IMR-90 (cell line): ENCODE measurements at regions not wholly inside any gene's neighbourhood (a gene's known extent, or its start where the extent isn't known, plus 50 kb on each side); places are given as distances from the start of the nearest gene placed in this dataset.
A peak's percentile ranks its signal among the peaks of the same experiment; 100 is the strongest.

Source experiments
- ATAC-seq: fragments of 200-7000 bp; cut with Tn5 transposase; 2 replicates; pipeline ENCODE4 v1.9.1; 2020; ENCODE audit warnings: low read depth, mild to moderate bottlenecking, moderate library complexity
- BruUV-seq: library from RNA; stranded (reverse); fragments of 400-500 nt; replicated peaks from 2 replicates; lab custom pipeline; 2021; lab: Mats Ljungman, UMichigan
- CTCF ChIA-PET: fragments of 300-600 bp; formaldehyde crosslinking; extraction: SDS; loops from one replicate; lab custom pipeline; 2021; ENCODE audit warnings: antibody characterized with exemption; lab: Yijun Ruan, JAX
- POLR2A ChIA-PET: fragments of 300-600 bp; sonication (Branson Sonifier 250); formaldehyde crosslinking; loops from one replicate; lab custom pipeline; 2022; ENCODE audit warnings: antibody characterized with exemption; ENCODE audit not compliant: unreplicated experiment; lab: Charles Lee
- DNase-seq: peaks from one replicate; pipeline ENCODE4 v3.0.0; 2013
- H2AFZ ChIP-seq: replicated peaks from 2 replicates; pipeline ENCODE3; 2013; ENCODE audit warnings: low read length, mild to moderate bottlenecking; ENCODE audit not compliant: poor library complexity
- H2AK5ac ChIP-seq: 2 replicates; pipeline ENCODE4 v1.6.1; 2013; ENCODE audit warnings: low read depth, low read length, inconsistent platforms
- H2AK9ac ChIP-seq: replicated peaks from 2 replicates; pipeline ENCODE3; 2013; ENCODE audit warnings: mild to moderate bottlenecking, low read depth, low read length, moderate library complexity; ENCODE audit not compliant: poor library complexity
- H2BK120ac ChIP-seq: 2 replicates; pipeline ENCODE4 v1.6.1; 2013; ENCODE audit warnings: low read depth, low read length, inconsistent platforms
- H2BK15ac ChIP-seq: 3 replicates; pipeline ENCODE4 v1.6.1; 2013; ENCODE audit warnings: low read depth, low read length, inconsistent platforms
- H2BK20ac ChIP-seq: 2 replicates; pipeline ENCODE4 v1.6.1; 2013; ENCODE audit warnings: low read depth, mild to moderate bottlenecking, inconsistent platforms, low read length, moderate library complexity
- H2BK5ac ChIP-seq: 2 replicates; pipeline ENCODE4 v1.6.1; 2013; ENCODE audit warnings: mild to moderate bottlenecking, low read depth, low read length, inconsistent platforms; ENCODE audit not compliant: poor library complexity, severe bottlenecking
- H3K14ac ChIP-seq: replicated peaks from 2 replicates; pipeline ENCODE4 v1.6.1; 2013; ENCODE audit warnings: low read depth, low read length, inconsistent platforms
- H3K18ac ChIP-seq: 2 replicates; pipeline ENCODE4 v1.6.1; 2013; ENCODE audit warnings: low read depth, low read length, control low read depth
- H3K23ac ChIP-seq: 2 replicates; pipeline ENCODE4 v1.6.1; 2013; ENCODE audit warnings: low read depth, low read length, inconsistent platforms
- H3K27ac ChIP-seq: 2 replicates; pipeline ENCODE4 v1.5.1; 2013; ENCODE audit warnings: mild to moderate bottlenecking, control low read depth, low read length; ENCODE audit not compliant: insufficient read depth
- H3K27me3 ChIP-seq: 2 replicates; pipeline ENCODE4 v1.6.1; 2013; ENCODE audit warnings: low read length; ENCODE audit not compliant: control insufficient read depth, insufficient read depth
- H3K36me3 ChIP-seq: 2 replicates; pipeline ENCODE4 v1.6.1; 2013; ENCODE audit warnings: low read length, mixed read lengths; ENCODE audit not compliant: control insufficient read depth, insufficient read depth
- H3K4ac ChIP-seq: 2 replicates; pipeline ENCODE4 v1.6.1; 2013; ENCODE audit warnings: low read depth, low read length, inconsistent platforms
- H3K4me1 ChIP-seq: 2 replicates; pipeline ENCODE4 v1.6.1; 2013; ENCODE audit warnings: low read length, mixed read lengths; ENCODE audit not compliant: control insufficient read depth, insufficient read depth
- H3K4me2 ChIP-seq: 2 replicates; pipeline ENCODE4 v1.6.1; 2013; ENCODE audit warnings: low read depth, mild to moderate bottlenecking, control low read depth, low read length, moderate library complexity
- H3K4me3 ChIP-seq: 2 replicates; pipeline ENCODE4 v1.5.1; 2013; ENCODE audit warnings: low read depth, mild to moderate bottlenecking, control low read depth, low read length, moderate library complexity; ENCODE audit not compliant: insufficient read depth
- H3K56ac ChIP-seq: 2 replicates; pipeline ENCODE4 v1.6.1; 2013; ENCODE audit warnings: low read length, inconsistent platforms; ENCODE audit not compliant: insufficient read depth; ENCODE audit errors: extremely low read depth
- H3K79me1 ChIP-seq, 2 experiments: 2 replicates each; pipeline ENCODE4 v1.6.1; 2013; ENCODE audit warnings: low read length in 2 of 2, inconsistent platforms in 1 of 2, low read depth in 1 of 2
- H3K9ac ChIP-seq: 2 replicates; pipeline ENCODE4 v1.6.1; 2013; ENCODE audit warnings: low read depth, low read length, control low read depth
- H3K9me1 ChIP-seq: 2 replicates; pipeline ENCODE4 v1.6.1; 2013; ENCODE audit warnings: low read length, inconsistent platforms; ENCODE audit not compliant: insufficient read depth
- H3K9me3 ChIP-seq: 2 replicates; pipeline ENCODE4 v1.6.1; 2013; ENCODE audit warnings: low read length; ENCODE audit not compliant: control insufficient read depth, insufficient read depth
- H4K20me1 ChIP-seq: 2 replicates; pipeline ENCODE4 v1.6.1; 2013; ENCODE audit warnings: low read length, inconsistent platforms; ENCODE audit not compliant: insufficient read depth
- H4K5ac ChIP-seq: 2 replicates; pipeline ENCODE4 v1.6.1; 2013; ENCODE audit warnings: mild to moderate bottlenecking, low read depth, low read length, control low read depth
- H4K8ac ChIP-seq, 2 experiments: 2 replicates each; pipeline ENCODE4 v1.6.1; 2013; ENCODE audit warnings: low read depth in 2 of 2, low read length in 2 of 2, control low read depth in 1 of 2, inconsistent platforms in 1 of 2
- H4K91ac ChIP-seq: 2 replicates; pipeline ENCODE4 v1.6.1; 2013; ENCODE audit warnings: low read depth, low read length, inconsistent platforms; ENCODE audit not compliant: insufficient read depth
- CEBPB ChIP-seq: IDR thresholded peaks from 2 replicates; pipeline ENCODE4 v1.6.1; 2012; ENCODE audit warnings: low read depth, low read length, improper control_type of control experiment
- MAZ ChIP-seq: IDR thresholded peaks from 2 replicates; pipeline ENCODE4 v1.6.1; 2012; ENCODE audit warnings: low read depth, mild to moderate bottlenecking, low read length, improper control_type of control experiment, moderate library complexity, borderline replicate concordance
- whole genome bisulfite sequencing, 2 experiments: methylation state at CpG; one replicate each; pipeline versions ENCODE4 v1.1.5 to v1.1.7; 2013; ENCODE audit warnings: missing lambda C conversion rate in 2 of 2; ENCODE audit not compliant: insufficient read length in 1 of 2; ENCODE audit errors: extremely low coverage in 2 of 2; 5-methylcytosine and 5-hydroxymethylcytosine counted together
- dilution Hi-C: fragments of 300-500 bp; cut with HindIII; formaldehyde crosslinking; loops from one replicate; pipeline ENCODE4 v1.14.3; 2018; ENCODE audit warnings: low sequenced_read_pairs; ENCODE audit not compliant: unreplicated experiment
- in situ Hi-C: fragments of 300-500 bp; cut with MboI; formaldehyde crosslinking; loops from 3 replicates; pipeline ENCODE4 v1.14.3; 2019; ENCODE audit warnings: low sequenced_read_pairs, inconsistent platforms, mixed read lengths
- intact Hi-C: fragments of 100-400 bp; cut with micrococcal nuclease; formaldehyde crosslinking; loops from 2 replicates; pipeline ENCODE4 v1.10.0; 2022

DNA sequence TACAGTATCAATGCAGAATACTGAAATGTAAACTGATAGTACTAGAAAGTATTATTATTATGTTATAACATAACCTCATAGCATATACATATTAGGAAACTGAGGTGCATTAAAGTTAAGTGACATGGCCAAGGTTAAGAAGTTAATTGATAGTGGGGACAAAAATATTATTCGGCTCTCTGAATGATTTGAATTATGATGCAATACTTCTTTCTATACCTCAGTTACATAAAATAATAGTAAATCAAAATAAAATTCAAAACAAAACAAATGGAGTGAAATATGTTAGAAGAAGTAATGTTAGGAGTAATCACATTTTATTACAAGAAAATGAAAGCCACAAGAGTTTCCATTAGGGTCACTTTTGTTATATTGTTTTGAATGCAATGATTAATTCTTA lies 455.2 kb downstream of the PLA2G4A start:
- intact Hi-C loops: no loop called here
- Histone ChIP-seq H3K27ac (no peak overlapping the region), H3K4me1 (peaks cover 5% of the 10 kb centered on the region; the same call in 1 of the 2 replicates), H2AK5ac (no peak overlapping the region), H2BK5ac (no peak overlapping the region), H2BK20ac (no peak overlapping the region), H3K56ac (no peak overlapping the region), H3K18ac (no peak overlapping the region), H3K14ac (no peak overlapping the region), H3K23ac (no peak overlapping the region), H3K4me3 (no peak overlapping the region), H3K4ac (no peak overlapping the region), H4K91ac (no peak overlapping the region), H2BK15ac (no peak overlapping the region), H3K9me3 (no peaks in the 10 kb centered on the region), H3K27me3 (no peaks in the 10 kb centered on the region), H3K4me2 (no peak overlapping the region), H4K5ac (no peak overlapping the region), H3K9me1 (no peaks in the 10 kb centered on the region; the same call in 1 of the 2 replicates), H2BK120ac (no peak overlapping the region), H3K79me1 (no peaks in the 10 kb centered on the region), H3K36me3 (no peaks in the 10 kb centered on the region), H4K8ac (no peak overlapping the region), H2AFZ (no peak overlapping the region), H2AK9ac (no peak overlapping the region), H3K9ac (no peak overlapping the region), H4K20me1 (no peaks in the 10 kb centered on the region)
- ChIA-PET POLR2A (no interaction called here), CTCF (no interaction called here)
- in situ Hi-C loops: no loop called here
- BruUV-seq: no TSS peak
- TF ChIP-seq CEBPB: peak; percentile 75
- no peak for TF ChIP-seq MAZ
- no peak for ATAC-seq
- no peak for DNase-seq
- dilution Hi-C loops: no loop called here
- WGBS, 2 experiments: no CpG with 5 or more reads among the region's 1 CpG
